SK-N-SH (cell line): ENCODE measurements at regions not wholly inside any gene's neighbourhood (a gene's known extent, or its start where the extent isn't known, plus 50 kb on each side); places are given as distances from the start of the nearest gene placed in this dataset.

Experiments used
- CTCF ChIA-PET: fragments of 300-600, 350-600 bp; formaldehyde crosslinking; extraction: SDS; loops from one replicate; lab custom pipeline; 2021; lab: Yijun Ruan, JAX
- POLR2A ChIA-PET: fragments of 350-600 bp; sonication (Branson Sonifier 250); formaldehyde crosslinking; extraction: SDS; loops from one replicate; lab custom pipeline; 2020; ENCODE audit warnings: antibody characterized with exemption, inconsistent platforms; lab: Yijun Ruan, JAX
- DNase-seq: peaks from one replicate; pipeline ENCODE4 v3.0.0; 2012
- H2AFZ ChIP-seq: fragments of 200-600 bp; sonication (generic); 2 replicates; pipeline ENCODE4 v1.8.1; 2016; ENCODE audit warnings: antibody characterized with exemption, mild to moderate bottlenecking, low read depth
- H3F3A ChIP-seq: fragments of 200-600 bp; sonication (generic); replicated peaks from 2 replicates; pipeline ENCODE3; 2016; ENCODE audit warnings: antibody characterized with exemption, mild to moderate bottlenecking; ENCODE audit not compliant: insufficient read depth
- H3K27ac ChIP-seq, 2 experiments: fragments of 200-500 bp in 1 of 2; fragments of 200-600 bp in 1 of 2; sonication (Bioruptor generic) in 1 of 2; sonication (generic), shearing (Covaris generic) in 1 of 2; 2 replicates each; pipeline versions ENCODE4 v1.5.1 to v1.6.1; 2014 to 2016; ENCODE audit warnings: low read depth in 2 of 2, inconsistent platforms in 1 of 2, low read length in 1 of 2, mild to moderate bottlenecking in 1 of 2, mixed read lengths in 1 of 2
- H3K27me3 ChIP-seq: fragments of 200-600 bp; sonication (generic), shearing (Covaris generic); 2 replicates; pipeline ENCODE4 v1.6.1; 2016; ENCODE audit warnings: mixed run types; ENCODE audit not compliant: insufficient read depth
- H3K36me3 ChIP-seq, 2 experiments: fragments of 200-500 bp in 1 of 2; fragments of 200-600 bp in 1 of 2; sonication (Bioruptor generic) in 1 of 2; sonication (generic) in 1 of 2; replicated peaks in 1 of 2; 2 replicates each; pipeline versions ENCODE3 to v1.5.1; 2014 to 2016; ENCODE audit warnings: low read length in 1 of 2, mild to moderate bottlenecking in 1 of 2; ENCODE audit not compliant: insufficient read depth in 2 of 2, control insufficient read depth in 1 of 2
- H3K4me1 ChIP-seq, 2 experiments: fragments of 200-500 bp in 1 of 2; fragments of 200-600 bp in 1 of 2; sonication (Bioruptor generic) in 1 of 2; sonication (generic), shearing (Covaris generic) in 1 of 2; 2 replicates each; pipeline versions ENCODE4 v1.5.1 to v1.6.1; 2014 to 2016; ENCODE audit warnings: low read depth in 1 of 2, low read length in 1 of 2, mixed run types in 1 of 2; ENCODE audit not compliant: insufficient read depth in 2 of 2, control insufficient read depth in 1 of 2
- H3K4me2 ChIP-seq: fragments of 200-600 bp; sonication (generic), shearing (Covaris generic); 2 replicates; pipeline ENCODE4 v1.6.1; 2017; ENCODE audit warnings: mixed run types
- H3K4me3 ChIP-seq, 2 experiments: fragments of 200-500 bp in 1 of 2; fragments of 200-600 bp in 1 of 2; sonication (Bioruptor generic) in 1 of 2; sonication (generic), shearing (Covaris generic) in 1 of 2; 2 replicates each; pipeline versions ENCODE4 v1.5.1 to v1.8.1; 2014 to 2016; ENCODE audit warnings: low read depth in 2 of 2, inconsistent platforms in 1 of 2, low read length in 1 of 2, mild to moderate bottlenecking in 1 of 2, mixed read lengths in 1 of 2, moderate library complexity in 1 of 2
- H3K79me2 ChIP-seq: fragments of 200-600 bp; sonication (generic); 2 replicates; pipeline ENCODE4 v1.8.1; 2017; ENCODE audit warnings: mild to moderate bottlenecking; ENCODE audit not compliant: insufficient read depth
- H3K9ac ChIP-seq: fragments of 200-600 bp; sonication (generic); 2 replicates; pipeline ENCODE4 v1.6.1; 2017; ENCODE audit warnings: mixed run types
- H3K9me2 ChIP-seq: fragments of 200-600 bp; sonication (generic); 2 replicates; pipeline ENCODE4 v1.6.1; 2017; ENCODE audit warnings: mixed run types
- H3K9me3 ChIP-seq: fragments of 200-600 bp; sonication (generic); 2 replicates; pipeline ENCODE4 v1.6.1; 2017; ENCODE audit warnings: mixed run types, mild to moderate bottlenecking, moderate library complexity
- H4K20me1 ChIP-seq: fragments of 200-600 bp; sonication (generic); 2 replicates; pipeline ENCODE4 v1.6.1; 2017; ENCODE audit warnings: mild to moderate bottlenecking, mixed run types; ENCODE audit not compliant: insufficient read depth
- CHD2 ChIP-seq: fragments of 150-350 bp; IDR thresholded peaks from 2 replicates; pipeline ENCODE4 v1.6.1; 2018; ENCODE audit warnings: low read length; ENCODE audit not compliant: partially characterized antibody
- CTCF ChIP-seq: fragments of 200-600 bp; sonication (generic); IDR thresholded peaks from 2 replicates; pipeline ENCODE4 v1.6.1; 2017; ENCODE audit warnings: antibody characterized with exemption, mild to moderate bottlenecking, moderate library complexity
- EZH2phosphoT487 ChIP-seq: fragments of 200-600 bp; sonication (generic); IDR thresholded peaks from 2 replicates; pipeline ENCODE4 v1.6.1; 2017; ENCODE audit warnings: low read depth, mixed run types, mild to moderate bottlenecking, antibody characterized with exemption, moderate library complexity, borderline replicate concordance
- FOXM1 ChIP-seq: IDR thresholded peaks from 2 replicates; pipeline ENCODE4 v1.4.0; 2012; ENCODE audit warnings: low read depth, mild to moderate bottlenecking
- GABPA ChIP-seq: IDR thresholded peaks from 2 replicates; pipeline ENCODE4 v1.4.0; 2012; ENCODE audit warnings: low read depth, mild to moderate bottlenecking
- GATA2 ChIP-seq: sonication (generic); formaldehyde crosslinking; IDR thresholded peaks from 2 replicates; pipeline ENCODE4 v1.5.0; 2020; ENCODE audit warnings: mild to moderate bottlenecking, missing genetic modification reagents
- IRF3 ChIP-seq: fragments of 150-350 bp; IDR thresholded peaks from 2 replicates; pipeline ENCODE4 v1.6.1; 2016; ENCODE audit warnings: mild to moderate bottlenecking, low read depth, low read length
- JUND ChIP-seq: IDR thresholded peaks from 2 replicates; pipeline ENCODE4 v1.4.0; 2012
- MAX ChIP-seq: IDR thresholded peaks from 2 replicates; pipeline ENCODE4 v1.4.0; 2012; ENCODE audit warnings: low read depth
- MEF2A ChIP-seq: IDR thresholded peaks from 2 replicates; pipeline ENCODE4 v1.4.0; 2012; ENCODE audit warnings: low read depth, borderline replicate concordance
- NFIC ChIP-seq: IDR thresholded peaks from 2 replicates; pipeline ENCODE4 v1.4.0; 2012; ENCODE audit warnings: borderline replicate concordance
- POLR2AphosphoS5 ChIP-seq: IDR thresholded peaks from 2 replicates; pipeline ENCODE4 v1.6.1; 2012; ENCODE audit warnings: low read depth, low read length
- REST ChIP-seq: IDR thresholded peaks from 2 replicates; pipeline ENCODE4 v1.6.1; 2012; ENCODE audit warnings: mild to moderate bottlenecking, low read depth, low read length, moderate library complexity
- RXRA ChIP-seq: IDR thresholded peaks from 2 replicates; pipeline ENCODE4 v1.4.0; 2012; ENCODE audit warnings: low read depth, mild to moderate bottlenecking, borderline replicate concordance
- SIN3A ChIP-seq: IDR thresholded peaks from 2 replicates; pipeline ENCODE4 v1.6.1; 2012; ENCODE audit warnings: low read depth, mild to moderate bottlenecking, low read length, moderate library complexity, borderline replicate concordance
- SMC3 ChIP-seq: IDR thresholded peaks from 2 replicates; pipeline ENCODE4 v1.6.1; 2012; ENCODE audit warnings: low read depth, low read length, improper control_type of control experiment
- TAF1 ChIP-seq: IDR thresholded peaks from 2 replicates; pipeline ENCODE4 v1.6.1; 2012; ENCODE audit warnings: low read depth, mild to moderate bottlenecking, low read length, moderate library complexity, borderline replicate concordance
- TCF12 ChIP-seq: IDR thresholded peaks from 2 replicates; pipeline ENCODE4 v1.4.0; 2012
- TEAD4 ChIP-seq: IDR thresholded peaks from 2 replicates; pipeline ENCODE4 v1.4.0; 2012; ENCODE audit warnings: mild to moderate bottlenecking, borderline replicate concordance; ENCODE audit not compliant: insufficient read depth
- WGBS: methylation state at CpG from one replicate; pipeline ENCODE4 v1.1.6; 2017; ENCODE audit warnings: low lambda C conversion rate; 5-methylcytosine and 5-hydroxymethylcytosine counted together
- TF ChIP-seq, protein P1 (sequence below): IDR thresholded peaks from 2 replicates; pipeline ENCODE4; 2012

- no peak for DNase-seq
- Histone ChIP-seq H3K9ac (no peak overlapping the region), H3K4me1 (no peaks in the 10 kb centered on the region), H3K27ac (no peak overlapping the region), H3K27me3 (no peaks in the 10 kb centered on the region), H3K4me2 (no peak overlapping the region), H3K79me2 (no peaks in the 10 kb centered on the region), H3F3A (no peaks in the 10 kb centered on the region), H3K9me2 (no peaks in the 10 kb centered on the region), H3K9me3 (no peaks in the 10 kb centered on the region), H2AFZ (no peak overlapping the region), H4K20me1 (no peaks in the 10 kb centered on the region), H3K4me3 (no peak overlapping the region), H3K36me3 (no peaks in the 10 kb centered on the region)
- WGBS, result 77% methylated on average over 2 of the region's 2 CpGs
- ChIA-PET CTCF (interaction anchor here (1.1 kb wide), 1 partner anchor 595 kb away, joined by 4 read pairs; no protein-coding TSS in a partner anchor), POLR2A (no interaction called here)
- TF ChIP-seq TCF12 (no peak), JUND (no peak), MEF2A (no peak), GABPA (no peak), SMC3 (no peak), RXRA (no peak), FOXM1 (no peak), CTCF (no peak), CHD2 (no peak), TEAD4 (no peak), GATA2 (no peak), IRF3 (no peak), EZH2phosphoT487 (no peak), NFIC (no peak), POLR2AphosphoS5 (no peak), REST (no peak), TAF1 (no peak), SIN3A (no peak), MAX (no peak)
- TF ChIP-seq, protein P1, sequence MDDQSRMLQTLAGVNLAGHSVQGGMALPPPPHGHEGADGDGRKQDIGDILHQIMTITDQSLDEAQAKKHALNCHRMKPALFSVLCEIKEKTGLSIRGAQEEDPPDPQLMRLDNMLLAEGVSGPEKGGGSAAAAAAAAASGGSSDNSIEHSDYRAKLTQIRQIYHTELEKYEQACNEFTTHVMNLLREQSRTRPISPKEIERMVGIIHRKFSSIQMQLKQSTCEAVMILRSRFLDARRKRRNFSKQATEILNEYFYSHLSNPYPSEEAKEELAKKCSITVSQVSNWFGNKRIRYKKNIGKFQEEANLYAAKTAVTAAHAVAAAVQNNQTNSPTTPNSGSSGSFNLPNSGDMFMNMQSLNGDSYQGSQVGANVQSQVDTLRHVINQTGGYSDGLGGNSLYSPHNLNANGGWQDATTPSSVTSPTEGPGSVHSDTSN, result no peak
These were observed 134.3 kb upstream of the AHI1 start for GRCh38 chr6:135631821-135632220.
